Naive thymus-derived CD4-positive, alpha-beta T cell (primary cell): ENCODE measurements at regions not wholly inside any gene's neighbourhood (a gene's known extent, or its start where the extent isn't known, plus 50 kb on each side); places are given as distances from the start of the nearest gene placed in this dataset.

Experiments
- ATAC-seq: fragments of 150-1000 bp; cut with Tn5 transposase; 2 replicates; pipeline ENCODE4 v1.10.0; 2021; ENCODE audit warnings: mild to moderate bottlenecking, moderate library complexity
- CTCF ChIA-PET: fragments of 350-600 bp; sonication (Branson Sonifier 250); formaldehyde crosslinking; loops from one replicate; lab custom pipeline; 2021; ENCODE audit warnings: antibody characterized with exemption; lab: Charles Lee
- POLR2A ChIA-PET: fragments of 350-600 bp; sonication (Branson Sonifier 250); formaldehyde crosslinking; loops from one replicate; lab custom pipeline; 2021; ENCODE audit warnings: antibody characterized with exemption, inconsistent platforms; lab: Charles Lee
- DNase-seq, 9 donors: peaks; one replicate each; pipeline versions ENCODE4 v3.0.0 to v3.0.0-alpha.2; 2020 to 2022; ENCODE audit warnings: mixed read lengths in 1 of 9
- H3K27ac ChIP-seq: one replicate; pipeline ENCODE4 v1.7.0; 2013; ENCODE audit warnings: mild to moderate bottlenecking, low read depth, low read length, moderate library complexity
- H3K27me3 ChIP-seq, 2 donors: one replicate each; pipeline ENCODE4 v1.7.0; 2013; ENCODE audit warnings: low read length in 2 of 2, mild to moderate bottlenecking in 2 of 2, moderate library complexity in 2 of 2; ENCODE audit not compliant: control insufficient read depth in 2 of 2, insufficient read depth in 2 of 2
- H3K36me3 ChIP-seq, 3 experiments: 1 replicate in 2 of 3; 2 replicates in 1 of 3; pipeline ENCODE4 v1.7.0; 2013; ENCODE audit warnings: low read length in 3 of 3, mild to moderate bottlenecking in 3 of 3, moderate library complexity in 1 of 3; ENCODE audit not compliant: insufficient read depth in 3 of 3, control insufficient read depth in 2 of 3
- H3K4me1 ChIP-seq, 2 donors: one replicate each; pipeline ENCODE4 v1.7.0; 2013; ENCODE audit warnings: low read length in 2 of 2, mild to moderate bottlenecking in 2 of 2, moderate library complexity in 1 of 2; ENCODE audit not compliant: control insufficient read depth in 2 of 2, insufficient read depth in 2 of 2
- H3K4me3 ChIP-seq: 2 replicates; pipeline ENCODE4 v1.7.0; 2013; ENCODE audit warnings: mild to moderate bottlenecking, low read length
- H3K9me3 ChIP-seq, 3 experiments: 1 replicate in 2 of 3; 2 replicates in 1 of 3; pipeline ENCODE4 v1.7.0; 2013; ENCODE audit warnings: low read length in 3 of 3; ENCODE audit not compliant: control insufficient read depth in 2 of 3
- H3K27ac Mint-ChIP-seq, 9 donors: one replicate each; pipeline ENCODE4 v1.8.0; 2020 to 2022; ENCODE audit warnings: mixed read lengths in 9 of 9, mild to moderate bottlenecking in 8 of 9, moderate library complexity in 5 of 9, inconsistent platforms in 2 of 9
- H3K27me3 Mint-ChIP-seq, 5 donors: one replicate each; pipeline ENCODE4 v1.8.0; 2021 to 2022; ENCODE audit warnings: mixed read lengths in 5 of 5, mild to moderate bottlenecking in 1 of 5
- H3K36me3 Mint-ChIP-seq, 5 donors: one replicate each; pipeline ENCODE4 v1.8.0; 2020 to 2022; ENCODE audit warnings: mixed read lengths in 5 of 5, mild to moderate bottlenecking in 3 of 5, inconsistent platforms in 1 of 5
- H3K4me1 Mint-ChIP-seq, 7 donors: one replicate each; pipeline ENCODE4 v1.8.0; 2020 to 2022; ENCODE audit warnings: mixed read lengths in 7 of 7, mild to moderate bottlenecking in 3 of 7, inconsistent platforms in 1 of 7
- H3K4me3 Mint-ChIP-seq, 10 donors: one replicate each; pipeline ENCODE4 v1.8.0; 2020 to 2022; ENCODE audit warnings: mild to moderate bottlenecking in 10 of 10, mixed read lengths in 10 of 10, moderate library complexity in 6 of 10, inconsistent platforms in 2 of 10
- H3K9me3 Mint-ChIP-seq, 11 donors: one replicate each; pipeline ENCODE4 v1.8.0; 2020 to 2022; ENCODE audit warnings: mixed read lengths in 11 of 11, mild to moderate bottlenecking in 4 of 11, inconsistent platforms in 1 of 11, moderate library complexity in 1 of 11
- intact Hi-C, 2 donors: fragments of 100-400 bp; cut with micrococcal nuclease; formaldehyde crosslinking; loops; one replicate each; pipeline ENCODE4 v1.15.1; 2023

GRCh38 chr7:67422601-67423000, 426.0 kb downstream of the TYW1 start:
- Mint-ChIP-seq H3K27me3 (peaks cover 0 to 5% (median 4%) of the 10 kb centered on the region in 5 donors), H3K4me3 (no peak overlapping the region), H3K9me3 (peaks cover 0 to 7% (median 1%) of the 10 kb centered on the region in 11 donors), H3K27ac (no peak overlapping the region), H3K4me1 (no peaks in the 10 kb centered on the region), H3K36me3 (no peaks in the 10 kb centered on the region)
- Histone ChIP-seq H3K4me3 (no peak overlapping the region), H3K4me1 (no peaks in the 10 kb centered on the region), H3K36me3 (no peaks in the 10 kb centered on the region), H3K27me3 (no peaks in the 10 kb centered on the region), H3K27ac (no peak overlapping the region), H3K9me3 (no peaks in the 10 kb centered on the region)
- intact Hi-C loops, result no loop called here
- ATAC-seq, result no peak
- ChIA-PET POLR2A (no interaction called here), CTCF (no interaction called here)
- DNase-seq, result no peak

DNA sequence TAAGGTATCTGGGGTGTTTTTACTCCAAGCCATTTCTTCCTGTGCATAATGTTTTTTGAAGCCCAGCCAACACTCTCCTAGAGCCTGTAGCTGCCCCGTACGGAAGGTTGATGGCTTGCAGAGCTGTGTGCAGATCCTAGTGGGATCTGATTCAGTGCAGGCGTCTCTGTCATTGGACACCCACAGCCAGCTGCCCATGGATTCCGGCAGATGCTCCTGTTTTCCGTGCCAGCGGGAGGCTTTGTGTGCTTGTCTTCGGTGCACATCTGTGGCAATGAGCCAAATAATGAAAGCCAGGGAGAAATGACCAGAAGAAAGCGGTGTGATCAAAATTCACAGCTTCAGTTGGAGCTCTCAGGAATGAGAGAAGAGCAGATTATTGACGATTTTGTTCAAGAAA, 426.4 kb downstream of the TYW1 start:
- POLR2A ChIA-PET, result no interaction called here
- H3K9me3 Mint-ChIP-seq, result peaks cover 0 to 7% (median 2%) of the 10 kb centered on the region in 11 donors
- intact Hi-C loops, result no loop called here
- ATAC-seq (no peak), DNase-seq (no peak)
- H3K36me3 Mint-ChIP-seq, result no peaks in the 10 kb centered on the region
- H3K27ac Mint-ChIP-seq, result no peak overlapping the region
- Histone ChIP-seq H3K27ac (no peak overlapping the region), H3K4me1 (no peaks in the 10 kb centered on the region), H3K36me3 (no peaks in the 10 kb centered on the region), H3K9me3 (no peaks in the 10 kb centered on the region), H3K4me3 (no peak overlapping the region), H3K27me3 (no peaks in the 10 kb centered on the region)
- no peaks in the 10 kb centered on the region for H3K4me1 Mint-ChIP-seq
- CTCF ChIA-PET, result no interaction called here
- peaks cover 0 to 5% (median 4%) of the 10 kb centered on the region in 5 donors for H3K27me3 Mint-ChIP-seq
- H3K4me3 Mint-ChIP-seq, result no peak overlapping the region

DNA sequence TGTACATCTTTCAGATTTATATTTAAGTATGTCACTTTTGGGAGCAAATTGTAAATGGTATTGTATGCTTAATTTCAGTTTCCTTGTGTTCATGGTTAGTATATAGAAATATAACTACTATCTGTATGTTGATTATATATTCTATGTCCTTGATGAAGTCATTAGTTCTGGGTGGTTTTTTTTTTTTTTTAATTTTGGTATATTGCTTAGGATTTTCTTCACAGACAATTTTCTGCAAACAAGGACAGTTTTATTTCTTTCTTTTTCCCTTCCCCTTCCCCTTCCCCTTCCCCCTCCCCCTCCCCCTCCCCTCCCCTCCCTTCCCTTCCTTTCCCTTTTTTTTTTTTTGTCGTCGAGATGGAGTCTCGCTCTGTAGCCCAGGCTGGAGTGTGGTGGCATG, 430.0 kb downstream of the TYW1 start:
- DNase-seq (no peak), ATAC-seq (no peak)
- Histone ChIP-seq H3K4me3 (no peak overlapping the region), H3K27ac (no peak overlapping the region), H3K4me1 (no peaks in the 10 kb centered on the region), H3K9me3 (no peaks in the 10 kb centered on the region), H3K27me3 (no peaks in the 10 kb centered on the region), H3K36me3 (no peaks in the 10 kb centered on the region)
- Mint-ChIP-seq H3K27me3 (peaks cover 0 to 7% (median 6%) of the 10 kb centered on the region in 5 donors), H3K9me3 (peaks cover 0 to 17% (median 4%) of the 10 kb centered on the region in 11 donors), H3K27ac (no peak overlapping the region), H3K36me3 (peaks cover 0 to 4% (median 0%) of the 10 kb centered on the region in 5 donors), H3K4me1 (no peaks in the 10 kb centered on the region), H3K4me3 (no peak overlapping the region)
- CTCF ChIA-PET, result no interaction called here
- intact Hi-C loops, result no loop called here
- POLR2A ChIA-PET, result no interaction called here

DNA sequence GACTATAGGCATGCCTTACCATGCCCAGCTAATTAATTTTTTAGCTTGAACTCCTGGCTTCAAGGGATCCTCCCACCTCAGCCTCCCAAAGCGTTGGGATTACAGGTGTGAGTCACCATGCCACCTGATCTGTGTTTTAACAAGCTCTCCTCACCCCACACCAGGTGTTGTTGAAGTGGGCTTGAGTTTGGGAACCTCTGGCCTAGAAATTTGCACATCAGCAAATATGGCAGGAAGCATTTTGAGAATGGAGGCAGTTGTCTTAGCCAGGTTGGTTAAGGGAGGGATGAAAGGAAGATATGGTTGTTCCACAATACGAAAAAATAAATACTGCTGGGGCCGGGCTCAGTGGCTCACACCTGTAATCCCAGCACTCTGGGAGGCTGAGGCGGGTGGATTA, 433.1 kb downstream of the TYW1 start:
- CTCF ChIA-PET, result no interaction called here
- no peak for DNase-seq
- POLR2A ChIA-PET, result no interaction called here

DNA sequence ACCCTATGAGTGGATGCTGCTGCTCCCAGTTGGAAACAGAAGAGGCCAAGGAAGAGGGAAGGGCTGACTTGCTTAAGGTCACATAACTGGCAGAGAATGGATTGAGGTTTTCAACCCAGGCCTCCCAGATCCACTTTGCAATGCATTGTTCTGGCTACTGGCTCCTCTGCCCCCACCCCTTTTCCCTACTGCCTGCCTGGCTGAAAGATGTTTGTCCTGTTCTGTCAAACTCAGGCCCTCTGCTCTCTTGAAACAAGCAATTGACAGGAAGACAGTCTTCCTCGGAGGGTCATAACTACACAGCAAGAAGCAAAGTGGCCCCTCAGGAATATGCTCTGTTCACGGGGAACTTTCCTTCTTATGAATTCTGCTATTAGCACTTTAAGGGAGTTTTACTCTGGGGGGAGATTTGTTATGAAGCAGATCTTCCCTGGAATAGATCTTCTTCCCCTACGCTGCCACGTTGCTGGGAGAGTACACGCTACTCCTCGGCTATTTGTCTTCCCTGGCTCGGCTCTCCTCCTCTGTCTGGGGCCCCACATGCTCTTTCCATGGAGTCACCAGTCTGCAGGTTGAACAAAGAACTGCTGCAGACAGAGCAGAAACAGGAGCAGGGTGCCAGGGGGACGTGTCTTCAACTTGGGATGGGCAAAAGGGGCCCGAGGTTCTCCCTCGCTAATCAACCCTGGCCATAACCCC, 436.1 kb downstream of the TYW1 start:
- Mint-ChIP-seq H3K4me3 (no peak overlapping the region), H3K36me3 (peaks cover 0 to 5% (median 1%) of the 10 kb centered on the region in 5 donors), H3K27ac (no peak overlapping the region), H3K4me1 (no peaks in the 10 kb centered on the region), H3K27me3 (peaks cover 0 to 8% (median 7%) of the 10 kb centered on the region in 5 donors), H3K9me3 (peaks cover 0 to 43% (median 18%) of the 10 kb centered on the region in 11 donors)
- DNase-seq (no peak), ATAC-seq (no peak)
- no peak overlapping the region for H3K27ac ChIP-seq
- ChIA-PET CTCF (no interaction called here), POLR2A (no interaction called here)
- H3K27me3 ChIP-seq, result no peaks in the 10 kb centered on the region
- no peaks in the 10 kb centered on the region for H3K36me3 ChIP-seq
- no peak overlapping the region for H3K4me3 ChIP-seq
- intact Hi-C loops, result no loop called here
- H3K9me3 ChIP-seq, result peaks cover 0 to 22% (median 0%) of the 10 kb centered on the region in 3 experiments
- no peaks in the 10 kb centered on the region for H3K4me1 ChIP-seq

More for the DNA sequence above, 433.1 kb downstream of the TYW1 start:
- no peaks in the 10 kb centered on the region for H3K4me1 ChIP-seq
- peaks cover 0 to 15% (median 0%) of the 10 kb centered on the region in 3 experiments for H3K9me3 ChIP-seq
- Mint-ChIP-seq H3K9me3 (peaks cover 0 to 34% (median 16%) of the 10 kb centered on the region in 11 donors), H3K36me3 (peaks cover 0 to 5% (median 1%) of the 10 kb centered on the region in 5 donors), H3K27me3 (peaks cover 0 to 7% (median 6%) of the 10 kb centered on the region in 5 donors), H3K4me3 (no peak overlapping the region), H3K4me1 (no peaks in the 10 kb centered on the region), H3K27ac (no peak overlapping the region)
- no peak for ATAC-seq
- no peaks in the 10 kb centered on the region for H3K36me3 ChIP-seq
- no peaks in the 10 kb centered on the region for H3K27me3 ChIP-seq
- H3K4me3 ChIP-seq, result no peak overlapping the region
- intact Hi-C loops, result no loop called here
- H3K27ac ChIP-seq, result no peak overlapping the region

- H3K27ac ChIP-seq, result no peak overlapping the region
- ATAC-seq, result no peak
- H3K36me3 ChIP-seq, result no peaks in the 10 kb centered on the region
- H3K4me3 Mint-ChIP-seq, result no peak overlapping the region
- no peaks in the 10 kb centered on the region for H3K4me1 ChIP-seq
- H3K4me1 Mint-ChIP-seq, result no peaks in the 10 kb centered on the region
- H3K27ac Mint-ChIP-seq, result no peak overlapping the region
- peaks cover 0 to 22% (median 0%) of the 10 kb centered on the region in 3 experiments for H3K9me3 ChIP-seq
- intact Hi-C loops, result no loop called here
- H3K27me3 ChIP-seq, result no peaks in the 10 kb centered on the region
- DNase-seq, result no peak
- ChIA-PET POLR2A (no interaction called here), CTCF (no interaction called here)
- H3K36me3 Mint-ChIP-seq, result peaks cover 0 to 5% (median 0%) of the 10 kb centered on the region in 5 donors
- no peak overlapping the region for H3K4me3 ChIP-seq
- peaks cover 0 to 37% (median 18%) of the 10 kb centered on the region in 11 donors for H3K9me3 Mint-ChIP-seq
- peaks cover 0 to 8% (median 0%) of the 10 kb centered on the region in 5 donors for H3K27me3 Mint-ChIP-seq
These were observed 439.4 kb downstream of the TYW1 start for GRCh38 chr7:67435894-67436535.
